Uterus (tissue), 3 donors: ENCODE measurements at regions not wholly inside any gene's neighbourhood (a gene's known extent, or its start where the extent isn't known, plus 50 kb on each side); places are given as distances from the start of the nearest gene placed in this dataset.
A peak's percentile ranks its signal among the peaks of the same experiment; 100 is the strongest.

Source experiments
- DNase-seq, 2 donors: peaks; one replicate each; pipeline ENCODE4 v3.0.0-alpha.2; 2019 to 2020
- H3K27ac ChIP-seq, 2 donors: fragments of 200-600 bp; sonication (generic); 1 replicate in 1 of 2; 2 replicates in 1 of 2; pipeline ENCODE4 v1.5.1; 2016 to 2018
- H3K27me3 ChIP-seq, 2 donors: fragments of 200-600 bp; sonication (generic); one replicate each; pipeline ENCODE4 v1.5.1; 2018 to 2019; ENCODE audit warnings: control low read depth in 1 of 2
- H3K36me3 ChIP-seq, 2 donors: fragments of 200-600 bp; sonication (generic); one replicate each; pipeline ENCODE4 v1.5.1; 2019; ENCODE audit warnings: control low read depth in 1 of 2
- H3K4me1 ChIP-seq, 2 donors: fragments of 200-600 bp; sonication (generic); one replicate each; pipeline ENCODE4 v1.5.1; 2018 to 2019; ENCODE audit warnings: control low read depth in 1 of 2
- H3K4me3 ChIP-seq, 2 donors: fragments of 200-600 bp; sonication (generic); 1 replicate in 1 of 2; 2 replicates in 1 of 2; pipeline ENCODE4 v1.5.1; 2018 to 2019; ENCODE audit warnings: mild to moderate bottlenecking in 1 of 2
- H3K9me3 ChIP-seq, 2 donors: fragments of 200-600 bp; sonication (generic); one replicate each; pipeline ENCODE4 v1.5.1; 2019; ENCODE audit warnings: control low read depth in 1 of 2
- CTCF ChIP-seq, 4 experiments: fragments of 200-600 bp in 2 of 4; fragments of 450-650 bp in 2 of 4; sonication (generic) in 2 of 4; IDR thresholded peaks; one replicate each; pipeline ENCODE4 v1.5.1; 2016 to 2019; ENCODE audit warnings: antibody characterized with exemption in 4 of 4, mild to moderate bottlenecking in 2 of 4, moderate library complexity in 1 of 4
- POLR2A ChIP-seq, 2 donors: fragments of 450-650 bp; IDR thresholded peaks; one replicate each; pipeline ENCODE4 v1.6.1; 2016; ENCODE audit warnings: antibody characterized with exemption in 2 of 2, mild to moderate bottlenecking in 1 of 2, moderate library complexity in 1 of 2
- intact Hi-C: fragments of 100-400 bp; cut with DNase I; formaldehyde crosslinking; loops from one replicate; pipeline ENCODE4 v1.15.1; 2023; ENCODE audit warnings: low total_unique reads
- donor health status: DM: yes; HTN: yes; CAD: no.

- no peak overlapping the region for H3K4me3 ChIP-seq
- H3K27ac ChIP-seq, result peak overlapping the region; percentile 41 to 56
- DNase-seq, result peak in 1 of 2 donors; percentile 61
- H3K27me3 ChIP-seq, result no peaks in the 10 kb centered on the region
- no peaks in the 10 kb centered on the region for H3K9me3 ChIP-seq
- intact Hi-C loops, result loop anchor here (10.0 kb wide), 1 partner anchor 200 kb away; no protein-coding TSS in a partner anchor
- peaks cover 5 to 6% of the 10 kb centered on the region in 2 donors for H3K4me1 ChIP-seq
- H3K36me3 ChIP-seq, result no peaks in the 10 kb centered on the region
- TF ChIP-seq POLR2A (IDR thresholded peaks at IDR 0.05) (no peak), CTCF (IDR thresholded peaks at IDR 0.05) (no peak)
These were observed 76.2 kb upstream of the FRMD1 start for GRCh38 chr6:168155193-168155592.

- no peak overlapping the region for H3K4me3 ChIP-seq
- H3K36me3 ChIP-seq, result no peaks in the 10 kb centered on the region
- DNase-seq, result no peak
- H3K27me3 ChIP-seq, result no peaks in the 10 kb centered on the region
- TF ChIP-seq POLR2A (IDR thresholded peaks at IDR 0.05), result no peak
- no peak for TF ChIP-seq CTCF (IDR thresholded peaks at IDR 0.05)
- peak overlapping the region; percentile 41 to 56 for H3K27ac ChIP-seq
- H3K4me1 ChIP-seq, result peaks cover 5 to 6% of the 10 kb centered on the region in 2 donors
- intact Hi-C loops, result loop anchor here (10.0 kb wide), 1 partner anchor 200 kb away; no protein-coding TSS in a partner anchor
- H3K9me3 ChIP-seq, result no peaks in the 10 kb centered on the region
These were observed 75.4 kb upstream of the FRMD1 start for GRCh38 chr6:168154263-168154917.

- no peak for DNase-seq
- no peaks in the 10 kb centered on the region for H3K27me3 ChIP-seq
- H3K36me3 ChIP-seq, result no peaks in the 10 kb centered on the region
- no peaks in the 10 kb centered on the region for H3K9me3 ChIP-seq
- peaks cover 5 to 6% of the 10 kb centered on the region in 2 donors for H3K4me1 ChIP-seq
- intact Hi-C loops, result loop anchor here (10.0 kb wide), 1 partner anchor 201 kb away; no protein-coding TSS in a partner anchor
- no peak for TF ChIP-seq POLR2A (IDR thresholded peaks at IDR 0.05)
- no peak overlapping the region for H3K27ac ChIP-seq
- H3K4me3 ChIP-seq, result no peak overlapping the region
These were observed 74.5 kb upstream of the FRMD1 start for GRCh38 chr6:168153553-168153952.

GRCh38 chr6:168152980-168153379 lies 74.0 kb upstream of the FRMD1 start:
- no peak for TF ChIP-seq CTCF (IDR thresholded peaks at IDR 0.05)
- TF ChIP-seq POLR2A (IDR thresholded peaks at IDR 0.05), result no peak
- Histone ChIP-seq H3K27ac (peak overlapping the region in 1 of 2 donors; percentile 40), H3K36me3 (no peaks in the 10 kb centered on the region), H3K27me3 (no peaks in the 10 kb centered on the region), H3K4me3 (no peak overlapping the region), H3K4me1 (peaks cover under 1 to 5% of the 10 kb centered on the region in 2 donors), H3K9me3 (no peaks in the 10 kb centered on the region)
- intact Hi-C loops, result loop anchor here (10.0 kb wide), 1 partner anchor 202 kb away; no protein-coding TSS in a partner anchor
- DNase-seq, result no peak

- Histone ChIP-seq H3K27ac (peak overlapping the region in 1 of 2 donors; percentile 40), H3K9me3 (no peaks in the 10 kb centered on the region), H3K36me3 (no peaks in the 10 kb centered on the region), H3K4me3 (no peak overlapping the region), H3K27me3 (no peaks in the 10 kb centered on the region), H3K4me1 (peaks cover 0 to 5% of the 10 kb centered on the region in 2 donors)
- intact Hi-C loops, result loop anchor here (10.0 kb wide), 1 partner anchor 202 kb away; no protein-coding TSS in a partner anchor
- peak in 1 of 2 donors; percentile 21 for DNase-seq
- no peak for TF ChIP-seq POLR2A (IDR thresholded peaks at IDR 0.05)
- TF ChIP-seq CTCF (IDR thresholded peaks at IDR 0.05), result no peak
These were observed 73.4 kb upstream of the FRMD1 start for GRCh38 chr6:168152306-168152963.
